HG02610 (cell line): ENCODE measurements at regions not wholly inside any gene's neighbourhood (a gene's known extent, or its start where the extent isn't known, plus 50 kb on each side); places are given as distances from the start of the nearest gene placed in this dataset.
"Not testable (repeated sequence)": the region's sequence is repeated elsewhere in the genome, so short reads cannot be mapped to it uniquely, and the experiment has no call there.

Experiments
- ATAC-seq: cut with Tn5 transposase; IDR thresholded peaks from one replicate; pipeline ENCODE4 v1.9.1; 2021; ENCODE audit warnings: mild to moderate bottlenecking, moderate library complexity; ENCODE audit not compliant: unreplicated experiment

DNA sequence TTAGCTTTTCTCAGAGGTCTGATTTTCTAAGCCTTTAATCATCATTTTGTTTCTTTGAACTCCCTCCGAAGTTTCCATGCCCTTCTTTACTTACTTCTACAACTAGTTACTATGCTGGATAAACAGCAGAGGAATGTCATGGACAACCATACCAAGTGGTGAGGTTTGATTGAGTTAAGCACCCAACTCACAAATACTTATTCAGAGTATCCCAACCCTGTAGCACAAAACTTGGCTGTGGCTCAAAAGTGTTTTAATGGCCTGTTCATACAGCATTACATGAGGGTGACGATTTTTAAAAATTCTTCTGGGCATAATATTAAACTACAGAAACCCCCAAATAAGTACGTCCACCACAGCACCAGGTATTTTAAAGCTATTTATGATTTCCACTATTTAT, 946.8 kb upstream of the SOX9 start:
- no peak for ATAC-seq

DNA sequence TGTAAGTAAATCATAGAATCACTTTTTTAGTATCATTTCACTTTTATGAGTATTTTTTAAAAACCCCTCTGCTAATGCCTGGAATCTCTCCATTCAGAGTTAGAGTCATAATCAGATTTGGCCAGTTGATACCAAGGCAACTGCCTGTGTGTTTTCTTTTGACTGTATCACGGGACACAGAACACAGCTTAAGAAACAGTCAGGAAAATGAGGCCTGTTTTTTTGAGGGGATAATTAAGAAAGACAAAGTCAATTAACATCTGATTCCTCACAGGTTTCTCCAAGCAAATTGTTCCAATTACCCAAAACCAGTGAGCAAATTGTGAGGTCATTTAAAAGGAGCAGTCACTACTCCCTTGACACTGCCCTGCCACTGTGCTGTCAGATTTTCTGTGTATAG, 944.5 kb upstream of the SOX9 start:
- ATAC-seq = no peak

DNA sequence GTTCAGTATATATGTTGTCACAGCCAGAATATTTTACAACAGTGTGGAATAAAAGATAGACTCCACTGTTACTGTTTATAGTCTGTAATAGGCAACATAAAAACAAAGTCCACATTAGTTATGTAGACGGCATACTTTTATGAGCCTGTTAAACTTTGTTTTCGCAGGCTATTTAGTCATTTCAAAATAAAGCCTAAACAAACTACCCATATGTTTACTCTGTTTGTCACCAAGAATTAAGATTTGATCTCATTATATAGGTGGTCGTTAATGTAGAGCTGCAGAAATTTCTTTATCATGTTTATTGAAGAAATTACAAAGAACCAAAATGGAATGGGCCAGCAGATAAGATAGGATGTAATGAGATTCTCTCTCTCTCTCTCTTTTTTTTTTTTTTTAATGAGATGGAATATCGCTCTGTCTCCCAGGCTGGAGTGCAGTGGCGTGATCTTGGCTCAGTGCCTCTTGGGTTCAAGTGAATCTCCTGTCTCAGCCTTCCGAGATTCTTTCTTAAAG, 943.8 kb upstream of the SOX9 start:
- ATAC-seq = no peak

DNA sequence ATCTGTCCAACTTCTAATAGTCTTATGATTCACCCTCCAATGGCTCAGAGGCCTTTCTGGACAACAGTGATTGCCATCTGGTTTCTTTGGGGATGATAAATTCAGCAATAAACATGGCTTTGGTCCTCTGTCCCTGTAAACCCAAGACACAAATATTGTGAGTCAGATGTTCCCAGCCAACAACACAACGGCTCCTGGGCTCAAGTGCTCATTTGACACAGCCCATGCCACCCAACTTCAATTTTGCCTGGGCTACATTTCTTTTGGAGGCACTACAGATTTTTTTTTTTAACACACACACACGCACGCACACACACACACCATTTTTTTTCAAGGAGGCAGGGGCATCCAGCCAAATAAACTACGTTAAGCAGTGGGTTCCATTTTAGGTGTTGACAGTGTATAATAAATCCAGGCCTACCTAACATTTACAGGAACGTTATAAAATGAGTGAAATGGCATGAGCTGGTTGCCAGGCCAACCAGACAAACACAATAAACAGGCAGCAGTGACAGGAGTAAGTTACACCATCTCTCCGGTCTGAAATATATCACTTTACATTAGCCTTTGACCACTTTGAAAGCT, 939.9 kb upstream of the SOX9 start:
- ATAC-seq = no peak

DNA sequence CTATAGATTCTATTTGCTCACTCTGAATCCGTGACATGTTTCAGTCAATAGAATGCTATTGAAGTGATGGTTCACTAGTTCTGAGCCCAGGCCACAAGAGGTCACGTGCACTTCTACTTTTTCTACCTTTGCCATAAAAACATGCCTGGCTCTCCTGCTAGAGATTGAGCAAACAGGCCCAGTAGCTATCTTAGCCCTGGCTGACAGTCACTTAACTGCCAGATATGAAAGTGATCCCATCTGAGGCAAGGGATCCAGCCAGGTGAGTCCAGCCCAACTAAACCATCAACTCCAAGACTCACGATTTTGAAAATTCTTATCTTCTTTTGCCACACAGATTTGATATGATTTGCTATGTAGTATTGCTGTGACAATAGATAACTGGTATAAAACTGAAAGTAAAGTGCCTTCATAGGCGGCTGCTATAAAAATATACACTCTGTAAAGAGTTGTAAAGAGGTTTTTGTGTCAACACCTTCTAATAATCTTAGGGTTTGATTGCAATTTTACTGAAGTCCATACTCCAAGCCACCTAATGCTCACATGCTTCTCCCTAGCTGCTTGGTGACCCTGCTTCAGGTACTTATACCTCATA, 937.7 kb upstream of the SOX9 start:
- no peak for ATAC-seq

DNA sequence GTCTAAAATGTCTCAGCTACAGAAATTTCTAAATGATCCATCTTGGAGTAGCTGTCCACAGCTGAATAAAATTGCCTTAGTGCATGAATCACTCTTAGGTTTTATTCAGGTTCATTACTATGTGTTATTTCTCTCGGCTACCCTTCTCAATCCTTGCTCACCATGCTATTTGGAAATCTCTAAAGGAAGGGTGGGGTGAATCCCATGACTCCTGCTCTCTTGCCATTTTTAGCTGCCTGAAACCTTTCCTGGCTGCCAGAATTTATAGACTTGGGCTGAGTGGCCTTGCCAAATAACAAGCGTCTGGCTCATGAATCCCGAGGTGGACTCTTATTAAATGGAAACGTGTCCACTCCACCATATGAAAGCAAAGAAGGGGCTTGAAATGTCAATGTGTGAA, 936.1 kb upstream of the SOX9 start:
- ATAC-seq = no peak

DNA sequence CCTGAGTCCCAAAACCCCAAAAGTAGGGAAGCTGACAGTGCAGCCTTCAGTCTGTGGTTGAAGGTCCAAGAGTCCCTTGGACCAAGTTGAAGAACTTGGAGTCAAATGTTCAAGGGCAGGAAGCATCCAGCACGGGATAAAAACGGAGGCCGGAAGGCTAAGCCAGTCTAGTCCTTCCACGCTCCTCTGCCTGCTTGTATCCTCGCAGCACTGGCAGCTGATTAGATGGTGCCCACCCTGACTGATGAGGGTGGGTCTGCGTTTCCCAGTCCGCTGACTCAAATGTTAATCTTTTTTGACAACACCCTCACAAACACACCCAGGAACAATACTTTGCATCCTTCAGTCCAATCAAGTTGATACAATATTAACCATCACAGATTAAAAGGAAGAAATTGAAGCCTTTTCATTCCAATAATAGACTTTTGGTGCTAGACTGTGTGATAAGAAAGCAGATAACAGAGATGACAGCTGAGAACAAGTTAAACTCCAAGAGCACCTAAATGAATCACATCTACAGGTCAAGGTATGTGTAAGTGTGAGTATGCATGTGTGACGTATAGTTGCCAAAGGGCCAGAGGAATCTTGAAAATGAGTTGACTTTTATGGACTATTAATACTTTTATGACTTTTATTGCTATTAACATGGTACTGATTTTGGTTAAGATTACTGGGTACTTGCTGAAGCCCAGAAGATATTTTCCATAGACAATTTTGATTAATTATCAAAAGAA, 933.5 kb upstream of the SOX9 start:
- ATAC-seq = no peak

DNA sequence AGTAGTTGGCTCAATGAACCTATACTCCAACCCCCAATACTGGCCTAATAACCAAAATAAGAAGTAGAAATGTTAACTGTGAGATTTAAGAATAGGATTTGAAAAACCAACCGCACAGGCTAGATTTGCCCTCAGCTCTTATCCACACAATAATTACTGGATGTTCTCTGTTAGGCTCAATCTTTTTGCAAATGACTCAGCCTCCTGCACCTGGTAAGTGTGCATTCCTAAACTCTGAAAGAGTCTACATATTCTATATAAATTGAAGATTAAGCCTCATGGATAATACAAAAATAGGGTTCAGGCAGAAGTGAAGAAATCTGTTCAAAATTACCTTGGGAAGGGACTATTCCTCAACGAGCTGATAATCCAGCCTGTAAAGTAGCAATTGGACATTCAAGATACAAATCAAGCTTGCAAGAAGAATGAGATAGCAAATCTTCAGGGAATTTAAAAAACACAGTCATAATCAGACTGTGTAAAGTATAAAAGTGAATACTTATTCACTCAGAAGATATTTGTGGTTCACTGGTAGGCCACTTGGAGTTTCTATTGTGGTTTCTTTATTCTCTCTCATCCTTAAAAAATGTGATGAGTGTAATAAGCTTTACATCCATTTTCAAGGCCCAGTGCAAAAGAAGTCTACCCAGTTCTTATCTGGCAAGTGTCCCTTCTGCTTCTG, 931.9 kb upstream of the SOX9 start:
- ATAC-seq = no peak

DNA sequence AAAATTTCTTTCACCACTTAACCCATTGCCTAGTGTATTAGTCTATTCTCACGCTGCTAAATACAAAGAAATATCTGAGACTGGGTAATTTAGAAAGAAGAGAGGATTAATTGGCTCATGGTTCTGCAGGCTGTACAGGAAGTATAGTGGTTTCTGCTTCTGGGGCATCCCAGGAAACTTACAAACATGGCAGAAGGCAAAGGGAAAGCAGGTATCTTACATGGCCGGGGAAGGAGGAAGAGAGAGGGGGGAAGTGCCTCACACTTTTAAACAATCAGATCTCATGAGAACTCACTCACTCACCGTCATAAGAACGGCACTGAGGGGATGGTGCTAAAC, 931.4 kb upstream of the SOX9 start:
- ATAC-seq = no peak

DNA sequence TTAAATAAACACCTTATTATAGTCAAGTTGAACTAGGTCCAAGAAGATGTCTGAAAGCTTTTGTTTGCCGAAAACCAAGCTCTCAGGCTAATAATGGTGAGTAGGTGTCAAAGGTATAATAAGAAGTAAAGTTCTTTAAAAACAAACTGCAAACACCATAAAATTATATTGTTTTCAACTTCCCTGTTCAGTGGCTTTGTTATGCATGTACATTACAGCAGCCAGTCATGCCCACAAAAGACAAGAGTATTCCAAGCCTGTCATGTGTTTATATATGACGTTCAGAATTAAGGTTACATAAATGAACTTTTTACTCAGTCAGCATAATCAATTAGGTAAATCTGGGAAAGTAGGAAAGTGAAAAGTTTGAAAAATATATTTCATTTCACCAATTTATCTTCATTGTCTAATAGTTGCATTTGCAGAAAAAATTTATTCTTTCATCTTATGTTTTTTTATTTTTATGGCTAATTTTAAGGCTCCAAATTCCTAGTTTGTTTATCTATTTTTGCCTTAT, 928.7 kb upstream of the SOX9 start:
- ATAC-seq = no peak

DNA sequence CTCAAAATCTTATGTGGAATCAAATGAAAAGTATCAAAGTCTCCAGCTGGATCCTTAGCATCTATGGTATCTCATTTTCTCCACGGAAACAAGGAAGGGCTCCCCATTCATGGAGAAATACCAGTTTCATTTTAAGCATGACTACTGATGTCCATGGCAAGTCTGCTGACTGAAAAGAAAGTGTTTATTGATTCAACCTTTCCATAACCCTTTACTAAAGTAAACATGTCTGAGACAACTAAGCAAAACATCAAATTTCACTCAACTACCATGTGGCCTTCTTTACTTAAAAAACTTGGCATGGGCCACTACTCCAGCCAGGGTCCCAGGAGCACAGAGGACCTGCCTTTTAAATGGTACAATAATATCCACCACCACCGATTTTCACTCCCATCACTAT, 928.0 kb upstream of the SOX9 start:
- ATAC-seq = no peak

DNA sequence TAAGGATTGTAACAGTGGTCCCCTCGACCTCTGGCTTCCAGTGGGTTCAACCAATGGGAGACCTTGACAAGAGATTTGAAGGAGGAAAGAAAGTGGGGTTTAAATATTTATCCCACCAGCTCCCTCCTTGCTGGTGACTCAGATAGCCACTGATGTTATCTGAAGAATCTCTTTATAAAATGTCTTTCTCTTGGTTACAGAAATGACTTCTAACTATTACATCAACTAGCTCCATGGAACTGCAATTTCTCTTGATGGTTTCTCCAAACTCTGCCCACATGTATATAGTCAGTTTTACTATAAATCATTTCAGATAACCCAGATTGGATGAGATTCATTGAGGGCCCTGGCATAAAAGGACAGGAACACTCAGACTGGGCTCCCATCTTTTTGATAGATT, 920.2 kb upstream of the SOX9 start:
- ATAC-seq = no peak

DNA sequence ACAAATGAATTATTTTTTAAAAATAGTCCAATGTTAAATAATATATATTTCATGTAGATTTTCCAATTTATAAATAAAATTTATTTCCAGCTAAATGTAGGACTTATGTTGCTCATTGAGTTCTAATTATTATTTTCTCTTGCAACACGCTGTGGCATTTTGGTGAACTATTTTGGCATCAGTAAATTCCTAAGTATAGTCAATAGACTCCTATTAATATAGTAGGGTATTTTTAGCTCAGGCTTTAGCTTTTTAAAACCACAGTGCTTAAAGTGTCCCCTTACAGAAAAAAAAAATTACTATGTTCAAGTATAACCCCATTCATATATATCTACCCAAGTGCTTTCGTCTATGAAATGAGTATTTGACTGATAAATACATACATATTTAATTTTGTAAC, 919.2 kb upstream of the SOX9 start:
- no peak for ATAC-seq

DNA sequence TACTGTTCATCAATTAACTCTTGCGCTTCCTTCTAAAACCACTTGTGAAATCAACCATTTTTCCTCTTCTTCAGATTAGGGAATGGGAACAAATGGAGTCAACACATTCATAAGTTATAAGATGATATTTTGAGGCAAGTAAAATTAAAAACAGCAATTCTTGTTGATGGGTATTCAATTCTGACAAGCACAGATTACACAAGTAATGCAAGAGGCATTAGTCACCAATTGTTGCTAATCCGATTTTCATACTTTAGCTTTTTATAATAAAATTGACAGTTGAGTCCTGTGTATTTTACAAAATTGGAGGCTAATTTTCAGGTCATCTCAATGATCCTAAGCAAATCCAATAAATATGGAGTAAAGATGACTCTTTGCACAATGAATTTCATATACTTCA, 918.4 kb upstream of the SOX9 start:
- no peak for ATAC-seq

DNA sequence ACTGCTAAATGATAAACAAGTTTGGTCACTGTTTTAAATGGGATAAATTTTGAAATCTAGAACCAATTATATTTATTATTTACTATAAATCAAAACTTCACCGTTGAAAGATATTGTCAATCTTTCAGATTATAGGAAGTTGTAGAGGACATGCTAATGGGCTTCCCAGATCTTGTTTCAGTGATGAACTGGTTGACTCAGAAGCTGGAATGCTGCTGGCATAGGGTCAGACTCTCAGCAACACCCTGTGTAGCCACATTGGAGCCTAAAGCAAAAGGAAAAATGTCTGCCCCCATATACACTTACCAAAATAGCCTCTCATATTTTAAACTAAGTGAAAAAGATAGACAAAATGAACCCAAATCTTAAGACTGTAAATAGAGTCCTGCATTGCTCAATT, 916.9 kb upstream of the SOX9 start:
- no peak for ATAC-seq

DNA sequence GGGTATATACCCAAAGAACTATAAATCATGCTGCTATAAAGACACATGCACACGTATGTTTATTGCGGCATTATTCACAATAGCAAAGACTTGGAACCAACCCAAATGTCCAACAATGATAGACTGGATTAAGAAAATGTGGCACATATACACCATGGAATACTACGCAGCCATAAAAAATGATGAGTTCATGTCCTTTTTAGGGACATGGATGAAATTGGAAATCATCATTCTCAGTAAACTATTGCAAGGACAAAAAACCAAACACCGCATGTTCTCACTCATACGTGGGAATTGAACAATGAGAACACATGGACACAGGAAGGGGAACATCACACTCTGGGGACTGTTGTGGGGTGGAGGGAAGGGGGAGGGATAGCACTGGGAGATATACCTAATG, 914.9 kb upstream of the SOX9 start:
- not testable (repeated sequence) for ATAC-seq

DNA sequence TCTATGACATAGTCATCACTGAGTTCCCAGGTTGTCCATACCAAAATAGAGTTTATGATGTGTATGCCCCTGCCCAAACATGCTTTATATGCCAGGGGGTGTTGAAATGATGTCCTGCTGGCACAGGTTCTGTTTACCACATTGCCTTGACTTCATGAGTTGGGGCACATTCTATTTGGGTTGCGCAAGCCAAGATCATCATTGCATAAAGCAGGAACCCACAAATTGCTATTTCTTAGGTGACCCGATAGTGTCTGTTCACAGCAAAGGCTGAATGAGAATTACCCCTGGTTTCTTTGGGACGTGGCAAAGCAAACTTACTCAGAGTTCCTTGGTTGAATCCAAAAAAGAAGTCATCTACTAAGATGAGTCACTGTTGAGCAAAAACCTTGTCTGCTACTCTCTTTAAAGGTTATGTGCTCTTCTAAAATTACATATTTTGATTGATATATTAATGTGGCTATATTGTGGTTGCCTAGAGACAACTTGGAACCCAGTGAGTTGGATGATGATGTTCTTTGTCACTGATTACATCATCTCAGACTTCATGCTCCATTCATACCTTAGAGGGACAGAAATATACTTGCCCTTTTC, 912.6 kb upstream of the SOX9 start:
- no peak for ATAC-seq

DNA sequence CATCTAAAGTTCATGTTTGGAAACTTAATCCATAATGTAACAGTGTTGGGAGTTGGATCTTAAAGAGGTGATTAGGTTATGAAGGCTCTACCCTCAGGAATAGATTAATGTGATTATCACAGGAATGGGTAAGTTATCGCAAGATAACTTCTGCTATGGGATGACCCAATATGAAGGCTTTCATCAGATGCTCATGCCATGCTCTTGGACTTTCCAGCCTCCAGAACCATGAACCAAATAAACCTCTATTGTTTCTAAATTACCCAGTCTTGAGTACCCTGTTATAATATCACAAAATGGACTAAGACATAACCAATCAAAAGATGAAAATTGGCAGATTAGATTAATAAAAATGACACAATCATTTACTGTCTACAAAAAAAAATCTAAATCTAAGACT, 906.9 kb upstream of the SOX9 start:
- ATAC-seq = no peak

DNA sequence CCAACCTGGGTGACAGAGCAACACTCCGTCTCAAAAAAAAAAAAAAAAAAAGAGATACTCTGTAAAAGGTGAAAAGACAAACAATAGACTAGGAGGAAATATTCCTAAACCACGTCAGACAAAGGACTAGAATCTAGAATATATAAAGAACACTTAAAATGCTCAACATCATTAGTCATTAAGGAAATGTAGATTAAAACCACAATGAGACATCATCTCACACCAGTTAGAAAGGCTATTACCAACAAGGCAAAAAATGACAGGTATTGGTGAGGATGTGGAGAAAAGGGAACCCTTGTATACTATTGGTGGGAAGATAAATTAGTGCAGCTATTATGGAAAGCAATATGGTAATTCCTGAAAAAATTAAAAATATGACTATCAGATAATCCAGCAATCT, 903.1 kb upstream of the SOX9 start:
- no peak for ATAC-seq

DNA sequence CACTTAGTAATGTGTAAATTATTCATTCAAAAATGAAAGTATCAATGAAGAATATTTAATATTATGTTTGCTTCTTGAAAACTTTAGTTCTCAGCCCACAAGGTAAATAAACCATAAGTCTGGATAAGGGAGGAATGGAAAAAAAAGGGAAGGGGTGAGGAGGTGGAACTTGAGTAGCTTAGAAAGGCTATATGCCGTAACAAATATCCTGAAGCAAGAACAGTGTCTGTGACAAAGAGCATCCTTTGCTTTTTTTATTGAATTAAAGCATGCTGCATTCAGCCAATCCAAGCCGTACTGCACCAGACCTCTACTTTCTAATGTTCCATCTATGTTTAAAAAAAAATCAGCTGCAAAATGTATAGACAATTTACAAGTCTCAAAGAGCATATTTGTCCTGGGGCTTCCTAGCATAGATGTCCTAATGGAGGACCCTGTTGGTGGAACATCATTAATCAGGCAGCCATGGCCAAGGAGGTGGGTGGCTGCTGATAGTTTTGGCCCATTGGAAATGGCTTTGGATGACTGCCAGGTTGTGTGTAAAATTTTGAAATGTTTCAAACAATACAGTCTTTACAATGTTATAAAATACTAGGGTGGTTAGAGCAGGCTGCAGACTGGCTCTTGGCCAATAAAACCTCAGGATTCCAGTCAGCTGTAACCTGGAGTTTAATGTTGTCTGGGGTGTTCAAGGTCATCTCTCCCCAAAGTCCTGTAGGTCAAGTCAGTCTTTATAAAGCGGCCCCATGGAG, 895.8 kb upstream of the SOX9 start:
- ATAC-seq = no peak

DNA sequence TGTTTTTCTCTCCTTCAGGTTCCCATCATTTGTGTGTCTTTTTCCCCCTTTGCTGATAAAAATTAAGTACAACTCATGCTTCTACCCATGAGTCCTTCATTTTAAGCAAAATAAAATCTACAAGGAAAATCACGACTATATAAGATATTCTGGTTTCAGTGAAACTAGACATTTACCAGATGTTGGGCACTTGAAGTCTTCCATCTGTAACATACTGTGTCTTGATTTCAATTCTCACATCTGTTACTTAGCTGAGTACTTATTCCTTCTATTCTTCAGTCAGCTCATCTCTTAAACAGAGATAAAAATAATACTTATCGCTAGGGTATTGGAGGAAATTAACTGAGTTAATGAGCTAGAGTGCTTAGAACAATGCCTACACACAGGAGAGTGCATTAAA, 893.0 kb upstream of the SOX9 start:
- ATAC-seq = no peak
